ENCODE measurements at regions not wholly inside any gene's neighbourhood (a gene's known extent, or its start where the extent isn't known, plus 50 kb on each side); places are given as distances from the start of the nearest gene placed in this dataset.

DNA sequence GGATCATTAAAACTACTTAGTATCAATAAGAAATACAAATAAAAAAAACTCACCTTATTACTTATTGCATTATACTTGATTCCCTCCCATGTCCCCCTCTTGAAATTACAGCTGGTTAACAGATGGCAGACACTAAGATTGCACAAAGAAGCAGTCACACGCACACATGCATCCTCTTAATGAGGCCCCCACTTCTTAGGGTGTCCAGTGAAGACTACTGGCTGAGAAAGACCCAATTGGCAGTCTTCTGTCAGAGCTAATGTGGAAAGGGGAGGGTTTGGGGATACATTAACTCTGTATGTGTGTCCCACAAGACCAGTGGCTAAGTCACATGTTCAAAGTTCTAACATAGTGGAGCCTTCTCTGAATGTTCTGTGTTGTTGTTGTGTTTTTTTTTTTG lies 210.7 kb downstream of the MTX2 start:
- no peaks in the 10 kb centered on the region for H3K36me3 Mint-ChIP-seq
- H3K4me1 Mint-ChIP-seq = no peaks in the 10 kb centered on the region
- POLR2A ChIA-PET = no interaction called here
- Histone ChIP-seq H3K27me3 (ENCODE audit: insufficient read depth, low read length, poor library complexity, severe bottlenecking) (no peaks in the 10 kb centered on the region), H3K4me3 (ENCODE audit: low read length) (no peak overlapping the region), H3K36me3 (ENCODE audit: insufficient read depth, low read length) (no peaks in the 10 kb centered on the region), H3K9me3 (ENCODE audit: low read length) (no peaks in the 10 kb centered on the region), H3K4me1 (ENCODE audit: insufficient read depth, low read length) (no peaks in the 10 kb centered on the region), H3K27ac (ENCODE audit: low read depth, low read length) (no peak overlapping the region)
- no peaks in the 10 kb centered on the region for H3K9me3 Mint-ChIP-seq
- no peak overlapping the region for H3K4me3 Mint-ChIP-seq
- no peak overlapping the region for H3K27ac Mint-ChIP-seq
- DNase-seq = no peak
- peaks cover 4 to 34% of the 10 kb centered on the region in 2 donors for H3K27me3 Mint-ChIP-seq
- CTCF ChIA-PET = no interaction called here

DNA sequence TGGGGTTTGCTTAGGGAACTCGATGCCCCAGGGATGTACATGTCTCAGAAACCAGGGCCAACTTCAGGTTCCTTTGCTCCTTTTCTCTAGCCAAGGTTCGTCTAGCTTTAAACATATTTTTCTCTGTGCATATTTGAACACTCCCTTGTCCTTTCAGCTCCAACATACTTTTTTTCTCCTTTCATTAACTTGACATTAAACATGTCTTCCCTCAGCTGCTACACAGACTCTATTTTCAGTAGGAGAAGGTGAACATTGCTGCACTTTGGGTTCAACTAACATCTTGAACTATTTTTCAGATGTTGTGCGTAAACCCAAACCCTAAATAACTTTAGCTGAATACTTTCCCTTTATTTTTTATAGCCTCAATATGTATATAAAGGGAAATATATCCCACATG lies 212.9 kb downstream of the MTX2 start:
- Histone ChIP-seq H3K9me3 (ENCODE audit: low read length) (no peaks in the 10 kb centered on the region), H3K4me1 (ENCODE audit: insufficient read depth, low read length) (no peaks in the 10 kb centered on the region), H3K27ac (ENCODE audit: low read depth, low read length) (no peak overlapping the region), H3K4me3 (ENCODE audit: low read length) (no peak overlapping the region), H3K36me3 (ENCODE audit: insufficient read depth, low read length) (no peaks in the 10 kb centered on the region), H3K27me3 (ENCODE audit: insufficient read depth, low read length, poor library complexity, severe bottlenecking) (no peaks in the 10 kb centered on the region)
- no peaks in the 10 kb centered on the region for H3K4me1 Mint-ChIP-seq
- no peaks in the 10 kb centered on the region for H3K36me3 Mint-ChIP-seq
- H3K27ac Mint-ChIP-seq = peak overlapping the region in 1 of 8 donors; percentile 32
- no peaks in the 10 kb centered on the region for H3K9me3 Mint-ChIP-seq
- H3K4me3 Mint-ChIP-seq = no peak overlapping the region
- ChIA-PET CTCF (no interaction called here), POLR2A (no interaction called here)
- no peak for DNase-seq
- peaks cover 9 to 46% of the 10 kb centered on the region in 2 donors for H3K27me3 Mint-ChIP-seq

DNA sequence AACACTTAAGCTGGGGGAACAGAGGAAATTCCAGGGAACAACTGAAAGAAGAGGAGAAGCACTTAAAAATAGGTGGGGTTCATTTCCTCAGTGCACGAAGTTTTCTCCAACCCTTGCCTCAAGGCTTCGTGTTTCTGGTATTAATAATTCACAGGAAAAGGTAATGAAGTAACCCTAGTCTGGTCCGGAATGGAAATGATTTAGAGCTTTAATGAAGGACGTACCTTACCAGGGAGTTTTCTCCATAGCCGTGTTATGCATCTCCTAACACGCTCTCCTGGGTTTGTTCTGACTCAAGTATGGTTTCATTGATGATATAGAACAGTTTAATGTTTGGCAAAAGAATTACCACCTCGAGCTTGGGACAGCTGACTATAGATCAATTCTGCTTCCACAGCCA lies 214.2 kb downstream of the MTX2 start:
- ChIA-PET CTCF (no interaction called here), POLR2A (no interaction called here)
- Mint-ChIP-seq H3K9me3 (no peaks in the 10 kb centered on the region), H3K36me3 (peaks cover 0 to 4% (median 0%) of the 10 kb centered on the region in 3 donors), H3K27ac (peak overlapping the region in 1 of 8 donors; percentile 50), H3K4me3 (no peak overlapping the region), H3K27me3 (peaks cover 15 to 57% of the 10 kb centered on the region in 2 donors), H3K4me1 (no peaks in the 10 kb centered on the region)
- Histone ChIP-seq H3K4me3 (ENCODE audit: low read length) (no peak overlapping the region), H3K27ac (ENCODE audit: low read depth, low read length) (no peak overlapping the region), H3K4me1 (ENCODE audit: insufficient read depth, low read length) (no peaks in the 10 kb centered on the region), H3K36me3 (ENCODE audit: insufficient read depth, low read length) (no peaks in the 10 kb centered on the region), H3K27me3 (ENCODE audit: insufficient read depth, low read length, poor library complexity, severe bottlenecking) (no peaks in the 10 kb centered on the region), H3K9me3 (ENCODE audit: low read length) (no peaks in the 10 kb centered on the region)
- no peak for DNase-seq

DNA sequence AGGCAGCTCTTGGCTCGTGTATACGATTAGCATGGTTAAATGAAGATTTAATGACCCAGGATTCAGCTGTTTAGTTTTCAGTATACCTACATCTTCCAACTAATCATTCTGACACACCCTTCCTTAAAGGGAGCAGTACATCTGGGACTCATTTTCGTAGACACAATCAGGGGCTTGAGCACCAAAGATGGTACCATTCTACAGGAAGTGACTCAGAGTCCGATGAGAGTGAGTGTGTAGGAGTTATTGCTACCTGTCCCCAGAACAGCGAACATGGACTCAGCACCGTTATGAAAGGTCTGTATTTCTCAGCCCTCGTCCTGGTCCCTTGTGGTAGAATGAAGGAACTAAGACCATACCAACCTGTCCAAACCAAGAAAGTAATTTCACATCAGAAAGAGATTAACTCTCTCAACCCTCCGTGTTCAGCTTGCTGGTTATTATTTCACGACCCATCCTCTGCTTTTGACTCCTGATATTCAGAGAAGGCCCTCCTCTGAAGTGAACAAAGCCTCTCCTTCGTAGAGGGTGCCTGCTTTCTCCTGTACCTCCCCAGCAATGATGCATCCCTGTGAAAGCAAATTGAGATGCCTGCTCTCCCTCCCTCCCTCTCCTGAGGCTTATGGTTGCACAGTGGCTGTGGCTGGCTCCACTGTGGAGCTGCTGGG lies 214.8 kb downstream of the MTX2 start:
- Mint-ChIP-seq H3K36me3 (peaks cover 0 to 4% (median 0%) of the 10 kb centered on the region in 3 donors), H3K4me3 (no peak overlapping the region), H3K27ac (no peak overlapping the region), H3K27me3 (peaks cover 16 to 62% of the 10 kb centered on the region in 2 donors), H3K4me1 (no peaks in the 10 kb centered on the region), H3K9me3 (no peaks in the 10 kb centered on the region)
- ChIA-PET POLR2A (no interaction called here), CTCF (no interaction called here)
- H3K27me3 ChIP-seq (ENCODE audit: insufficient read depth, low read length, poor library complexity, severe bottlenecking) = no peaks in the 10 kb centered on the region
- no peaks in the 10 kb centered on the region for H3K36me3 ChIP-seq (ENCODE audit: insufficient read depth, low read length)
- H3K9me3 ChIP-seq (ENCODE audit: low read length) = no peaks in the 10 kb centered on the region
- H3K27ac ChIP-seq (ENCODE audit: low read depth, low read length) = no peak overlapping the region
- no peak for DNase-seq
- no peak overlapping the region for H3K4me3 ChIP-seq (ENCODE audit: low read length)
- no peaks in the 10 kb centered on the region for H3K4me1 ChIP-seq (ENCODE audit: insufficient read depth, low read length)

DNA sequence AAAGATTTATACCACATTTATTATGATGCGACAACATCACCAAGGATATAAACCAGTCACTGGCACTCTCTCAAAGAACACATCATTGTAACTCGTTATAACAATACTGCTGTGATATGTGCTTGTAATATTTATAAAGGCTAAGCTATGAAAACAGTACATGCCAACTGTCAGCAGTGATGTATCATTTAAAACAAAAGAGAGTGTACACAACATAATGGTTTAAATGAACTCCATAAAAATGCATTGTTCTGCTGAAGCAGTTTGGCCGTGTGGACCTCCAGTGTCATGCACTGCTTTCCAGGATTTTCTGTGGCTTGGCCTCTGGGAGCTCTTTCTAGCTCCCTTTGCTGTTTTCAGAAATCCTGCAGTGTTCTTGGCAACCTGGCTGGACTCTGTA lies 215.6 kb downstream of the MTX2 start:
- POLR2A ChIA-PET = no interaction called here
- H3K4me3 Mint-ChIP-seq = no peak overlapping the region
- H3K27ac Mint-ChIP-seq = no peak overlapping the region

DNA sequence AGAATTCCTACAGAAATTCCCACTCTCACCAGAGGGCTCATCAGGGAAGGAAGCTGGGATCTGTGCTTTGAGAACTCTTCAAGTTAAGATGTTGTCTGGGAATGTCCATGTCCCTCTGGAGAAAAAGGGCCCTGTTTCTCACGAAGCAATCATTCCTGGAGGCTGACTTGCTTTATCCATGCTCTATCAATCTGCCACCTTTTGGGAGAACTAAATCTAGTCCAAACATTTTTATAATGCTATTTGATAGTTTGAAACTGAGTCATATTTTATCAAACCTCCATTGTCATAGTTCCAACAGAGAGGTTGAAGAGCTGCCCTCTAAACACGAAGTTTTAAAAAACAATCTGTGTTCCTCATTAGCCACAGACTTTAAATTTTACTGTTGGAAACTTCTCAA lies 219.2 kb downstream of the MTX2 start:
- peaks cover 11 to 63% of the 10 kb centered on the region in 2 donors for H3K27me3 Mint-ChIP-seq
- Histone ChIP-seq H3K27me3 (ENCODE audit: insufficient read depth, low read length, poor library complexity, severe bottlenecking) (no peaks in the 10 kb centered on the region), H3K4me3 (ENCODE audit: low read length) (no peak overlapping the region), H3K4me1 (ENCODE audit: insufficient read depth, low read length) (no peaks in the 10 kb centered on the region), H3K36me3 (ENCODE audit: insufficient read depth, low read length) (no peaks in the 10 kb centered on the region), H3K9me3 (ENCODE audit: low read length) (no peaks in the 10 kb centered on the region), H3K27ac (ENCODE audit: low read depth, low read length) (no peak overlapping the region)
- no peak overlapping the region for H3K27ac Mint-ChIP-seq
- no peaks in the 10 kb centered on the region for H3K9me3 Mint-ChIP-seq
- ChIA-PET CTCF (no interaction called here), POLR2A (no interaction called here)
- no peak overlapping the region for H3K4me3 Mint-ChIP-seq
- DNase-seq = no peak
- peaks cover 0 to 4% (median 0%) of the 10 kb centered on the region in 3 donors for H3K36me3 Mint-ChIP-seq
- H3K4me1 Mint-ChIP-seq = peaks cover 3 to 18% (median 12%) of the 10 kb centered on the region in 3 donors

More for the DNA sequence above, 215.6 kb downstream of the MTX2 start:
- Mint-ChIP-seq H3K9me3 (no peaks in the 10 kb centered on the region), H3K36me3 (peaks cover 0 to 4% (median 0%) of the 10 kb centered on the region in 3 donors), H3K4me1 (no peaks in the 10 kb centered on the region), H3K27me3 (peaks cover 16 to 67% of the 10 kb centered on the region in 2 donors)
- H3K36me3 ChIP-seq (ENCODE audit: insufficient read depth, low read length) = no peaks in the 10 kb centered on the region
- no peak for DNase-seq
- H3K27ac ChIP-seq (ENCODE audit: low read depth, low read length) = no peak overlapping the region
- no peaks in the 10 kb centered on the region for H3K27me3 ChIP-seq (ENCODE audit: insufficient read depth, low read length, poor library complexity, severe bottlenecking)
- no peak overlapping the region for H3K4me3 ChIP-seq (ENCODE audit: low read length)
- H3K4me1 ChIP-seq (ENCODE audit: insufficient read depth, low read length) = no peaks in the 10 kb centered on the region
- CTCF ChIA-PET = no interaction called here
- H3K9me3 ChIP-seq (ENCODE audit: low read length) = no peaks in the 10 kb centered on the region

DNA sequence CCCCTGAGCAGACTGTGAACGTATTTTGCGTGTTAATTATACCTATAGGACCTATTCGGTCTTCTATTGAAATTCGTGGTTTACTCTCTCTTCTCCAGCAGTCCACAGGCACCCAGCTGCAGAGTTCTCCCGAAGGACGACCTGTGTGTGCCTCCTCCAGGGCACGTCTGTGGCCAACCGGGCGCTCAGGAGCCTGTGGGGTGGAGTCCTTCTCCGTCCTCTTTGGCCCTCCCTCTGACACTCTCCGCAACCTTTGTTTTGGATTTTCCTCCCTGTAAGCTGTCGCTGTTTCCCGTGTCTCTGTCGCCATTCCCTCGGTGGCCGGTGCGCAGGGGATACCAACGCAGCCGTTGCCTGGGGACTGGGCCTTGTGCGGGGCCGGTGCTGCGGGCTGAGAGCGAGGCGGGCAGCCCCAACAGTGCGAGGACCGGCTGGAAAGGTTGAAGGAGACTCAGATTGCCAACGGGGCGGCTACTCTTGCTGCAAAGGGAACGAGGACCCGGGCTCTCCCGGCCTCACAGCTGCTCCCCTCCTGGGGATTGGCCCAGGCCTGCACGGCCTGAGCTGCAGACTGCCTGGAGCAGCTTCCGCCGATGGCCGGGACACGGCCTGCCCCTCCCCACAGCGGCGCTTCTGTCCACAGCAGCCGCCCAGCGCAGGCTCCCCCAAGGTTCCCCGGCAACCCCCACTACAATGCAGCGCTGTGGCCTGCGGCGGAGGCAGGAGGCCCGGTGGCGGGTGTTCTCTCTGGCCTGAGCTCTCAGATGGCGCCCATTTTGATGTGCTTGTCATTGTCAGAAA lies 221.0 kb downstream of the MTX2 start:
- H3K4me1 Mint-ChIP-seq = peaks cover 3 to 19% (median 12%) of the 10 kb centered on the region in 3 donors
- H3K27me3 ChIP-seq (ENCODE audit: insufficient read depth, low read length, poor library complexity, severe bottlenecking) = no peaks in the 10 kb centered on the region
- no peaks in the 10 kb centered on the region for H3K9me3 ChIP-seq (ENCODE audit: low read length)
- H3K9me3 Mint-ChIP-seq = no peaks in the 10 kb centered on the region
- peaks cover 0 to 4% (median 0%) of the 10 kb centered on the region in 3 donors for H3K36me3 Mint-ChIP-seq
- H3K4me3 Mint-ChIP-seq = no peak overlapping the region
- H3K27ac ChIP-seq (ENCODE audit: low read depth, low read length) = no peak overlapping the region
- H3K36me3 ChIP-seq (ENCODE audit: insufficient read depth, low read length) = no peaks in the 10 kb centered on the region
- no peaks in the 10 kb centered on the region for H3K4me1 ChIP-seq (ENCODE audit: insufficient read depth, low read length)
- POLR2A ChIA-PET = no interaction called here
- H3K27me3 Mint-ChIP-seq = peaks cover 11 to 62% of the 10 kb centered on the region in 2 donors
- CTCF ChIA-PET = no interaction called here
- no peak overlapping the region for H3K27ac Mint-ChIP-seq
- H3K4me3 ChIP-seq (ENCODE audit: low read length) = no peak overlapping the region
- DNase-seq = no peak

DNA sequence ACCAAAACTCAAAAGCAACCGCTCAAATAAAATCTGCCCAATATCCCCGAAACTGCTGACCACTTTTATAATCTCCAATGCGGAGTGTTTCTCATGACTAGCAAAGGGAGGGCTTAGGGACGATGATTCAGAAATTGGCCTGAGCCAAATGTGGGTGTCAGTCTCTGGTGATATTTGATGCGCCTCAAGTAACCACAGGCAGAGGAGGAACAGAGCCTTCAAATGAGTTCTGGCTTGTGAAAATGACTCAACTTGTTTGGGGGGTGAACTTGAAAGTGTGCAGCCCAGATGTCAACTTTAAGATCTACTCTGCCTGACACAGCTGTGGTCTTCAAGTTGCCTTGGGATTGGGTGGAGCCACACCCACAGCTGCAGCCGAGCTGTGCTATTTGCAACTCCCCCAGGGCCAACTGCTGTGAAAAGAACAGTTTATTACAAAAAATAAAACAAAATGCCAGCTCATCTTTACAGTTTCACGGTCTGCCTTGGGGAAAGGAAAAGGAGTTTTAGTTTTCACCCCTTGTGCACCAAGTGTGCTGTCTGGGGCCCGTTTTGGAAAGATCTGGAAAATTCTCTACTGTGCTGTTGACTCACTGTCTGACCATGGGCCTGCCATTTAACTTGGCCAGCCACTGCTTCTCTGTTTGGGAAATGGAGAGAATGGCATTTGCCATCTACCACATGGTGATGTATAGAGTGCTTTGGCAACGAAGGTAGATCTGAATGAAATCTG lies 222.1 kb downstream of the MTX2 start:
- ChIA-PET POLR2A (no interaction called here), CTCF (interaction anchor here (0.9 kb wide), 1 partner anchor 12 kb away, joined by 3 read pairs; no protein-coding TSS in a partner anchor)
- peaks cover 3 to 19% (median 12%) of the 10 kb centered on the region in 3 donors for H3K4me1 Mint-ChIP-seq
- Histone ChIP-seq H3K9me3 (ENCODE audit: low read length) (no peaks in the 10 kb centered on the region), H3K27me3 (ENCODE audit: insufficient read depth, low read length, poor library complexity, severe bottlenecking) (no peaks in the 10 kb centered on the region), H3K27ac (ENCODE audit: low read depth, low read length) (no peak overlapping the region), H3K4me1 (ENCODE audit: insufficient read depth, low read length) (no peaks in the 10 kb centered on the region), H3K36me3 (ENCODE audit: insufficient read depth, low read length) (no peaks in the 10 kb centered on the region), H3K4me3 (ENCODE audit: low read length) (no peak overlapping the region)
- H3K4me3 Mint-ChIP-seq = peak overlapping the region in 1 of 7 donors; percentile 21
- DNase-seq = peak in 1 of 5 donors; percentile 16
- H3K36me3 Mint-ChIP-seq = peaks cover 0 to 4% (median 0%) of the 10 kb centered on the region in 3 donors
- no peak overlapping the region for H3K27ac Mint-ChIP-seq
- peaks cover 11 to 67% of the 10 kb centered on the region in 2 donors for H3K27me3 Mint-ChIP-seq
- no peaks in the 10 kb centered on the region for H3K9me3 Mint-ChIP-seq
